ENCODE measurements at regions not wholly inside any gene's neighbourhood (a gene's known extent, or its start where the extent isn't known, plus 50 kb on each side); places are given as distances from the start of the nearest gene placed in this dataset.

- TF ChIP-seq POLR2A (IDR thresholded peaks at IDR 0.05; ENCODE audit: low read length), result no peak
- TF ChIP-seq GATA1 (IDR thresholded peaks at IDR 0.05; ENCODE audit: low read depth, low read length), result no peak
Observed at GRCh38 chr4:60683357-60683756, 516.8 kb upstream of the ADGRL3 start.

All from erythroblast (primary cell).